ENCODE measurements at regions not wholly inside any gene's neighbourhood (a gene's known extent, or its start where the extent isn't known, plus 50 kb on each side); places are given as distances from the start of the nearest gene placed in this dataset.

- TF ChIP-seq, protein P1, sequence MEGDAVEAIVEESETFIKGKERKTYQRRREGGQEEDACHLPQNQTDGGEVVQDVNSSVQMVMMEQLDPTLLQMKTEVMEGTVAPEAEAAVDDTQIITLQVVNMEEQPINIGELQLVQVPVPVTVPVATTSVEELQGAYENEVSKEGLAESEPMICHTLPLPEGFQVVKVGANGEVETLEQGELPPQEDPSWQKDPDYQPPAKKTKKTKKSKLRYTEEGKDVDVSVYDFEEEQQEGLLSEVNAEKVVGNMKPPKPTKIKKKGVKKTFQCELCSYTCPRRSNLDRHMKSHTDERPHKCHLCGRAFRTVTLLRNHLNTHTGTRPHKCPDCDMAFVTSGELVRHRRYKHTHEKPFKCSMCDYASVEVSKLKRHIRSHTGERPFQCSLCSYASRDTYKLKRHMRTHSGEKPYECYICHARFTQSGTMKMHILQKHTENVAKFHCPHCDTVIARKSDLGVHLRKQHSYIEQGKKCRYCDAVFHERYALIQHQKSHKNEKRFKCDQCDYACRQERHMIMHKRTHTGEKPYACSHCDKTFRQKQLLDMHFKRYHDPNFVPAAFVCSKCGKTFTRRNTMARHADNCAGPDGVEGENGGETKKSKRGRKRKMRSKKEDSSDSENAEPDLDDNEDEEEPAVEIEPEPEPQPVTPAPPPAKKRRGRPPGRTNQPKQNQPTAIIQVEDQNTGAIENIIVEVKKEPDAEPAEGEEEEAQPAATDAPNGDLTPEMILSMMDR (IDR thresholded peaks at IDR 0.05; ENCODE audit: borderline replicate concordance, insufficient read depth, low read depth, low read length), result no peak
- no peak overlapping the region for H3K4me3 ChIP-seq (ENCODE audit: low read depth, low read length)
Observed at GRCh38 chr3:25137606-25138005, 290.5 kb upstream of the RARB start.

DNA sequence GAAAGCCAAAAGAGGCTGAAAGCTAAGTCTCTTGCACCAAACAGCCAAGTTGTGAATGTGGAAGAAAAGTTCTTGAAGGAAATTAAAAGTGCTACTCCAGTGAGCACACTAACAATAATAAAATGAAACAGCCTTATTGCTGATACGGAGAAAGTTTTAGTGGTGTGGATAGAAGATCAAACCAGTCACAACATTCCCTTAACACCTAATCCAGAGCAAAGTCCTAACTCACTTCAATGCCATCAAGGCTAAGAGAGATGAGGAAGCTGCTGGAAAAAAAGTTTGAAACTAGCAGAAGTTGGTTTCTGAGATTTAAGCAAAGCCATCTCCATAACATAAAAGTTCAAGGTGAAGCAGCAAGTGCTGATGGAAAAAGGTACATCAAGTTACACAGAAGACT lies 288.8 kb upstream of the RARB start:
- H3K4me3 ChIP-seq (ENCODE audit: low read depth, low read length), result no peak overlapping the region
- TF ChIP-seq, protein P1 (IDR thresholded peaks at IDR 0.05; ENCODE audit: borderline replicate concordance, insufficient read depth, low read depth, low read length), result no peak

- TF ChIP-seq, protein P1 (IDR thresholded peaks at IDR 0.05; ENCODE audit: borderline replicate concordance, insufficient read depth, low read depth, low read length), result no peak
- no peak overlapping the region for H3K4me3 ChIP-seq (ENCODE audit: low read depth, low read length)
Observed at GRCh38 chr3:25142609-25143355, 285.3 kb upstream of the RARB start.

GRCh38 chr3:25143356-25144025 lies 284.6 kb upstream of the RARB start:
- H3K4me3 ChIP-seq (ENCODE audit: low read depth, low read length), result no peak overlapping the region
- TF ChIP-seq, protein P1 (IDR thresholded peaks at IDR 0.05; ENCODE audit: borderline replicate concordance, insufficient read depth, low read depth, low read length), result no peak

DNA sequence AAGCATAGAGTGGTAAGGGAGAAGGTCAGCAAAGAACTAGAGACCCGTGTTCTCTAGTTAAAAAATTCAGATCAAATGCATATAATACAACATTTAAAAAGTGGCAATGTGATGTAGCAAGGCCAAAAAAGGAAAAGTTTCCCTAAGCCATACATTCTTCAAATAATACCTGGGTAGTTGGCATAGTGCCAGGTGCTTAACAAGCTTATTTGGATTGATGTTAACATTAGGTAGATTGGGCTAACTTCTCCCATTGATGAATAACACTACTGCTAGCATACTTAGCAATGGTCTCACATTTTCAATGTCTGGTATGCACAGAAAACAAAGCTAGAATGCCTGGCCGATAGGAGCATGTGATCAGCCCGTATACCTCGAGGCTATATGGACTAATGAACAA lies 283.6 kb upstream of the RARB start:
- no peak overlapping the region for H3K4me3 ChIP-seq (ENCODE audit: low read depth, low read length)
- TF ChIP-seq, protein P1 (IDR thresholded peaks at IDR 0.05; ENCODE audit: borderline replicate concordance, insufficient read depth, low read depth, low read length), result no peak

- TF ChIP-seq, protein P1 (IDR thresholded peaks at IDR 0.05; ENCODE audit: borderline replicate concordance, insufficient read depth, low read depth, low read length), result no peak
- no peak overlapping the region for H3K4me3 ChIP-seq (ENCODE audit: low read depth, low read length)
Observed at GRCh38 chr3:25145176-25145575, 282.9 kb upstream of the RARB start.

- TF ChIP-seq, protein P1 (IDR thresholded peaks at IDR 0.05; ENCODE audit: borderline replicate concordance, insufficient read depth, low read depth, low read length), result no peak
- H3K4me3 ChIP-seq (ENCODE audit: low read depth, low read length), result no peak overlapping the region
Observed at GRCh38 chr3:25150199-25150598, 277.9 kb upstream of the RARB start.
